Liver (tissue), 8 donors: ENCODE measurements at regions not wholly inside any gene's neighbourhood (a gene's known extent, or its start where the extent isn't known, plus 50 kb on each side); places are given as distances from the start of the nearest gene placed in this dataset.

ENCODE experiments used
- DNase-seq: peaks from one replicate; pipeline ENCODE4 v3.0.0-alpha.2; 2017; ENCODE audit warnings: low spot score
- H3K27ac ChIP-seq, 2 donors: one replicate each; pipeline ENCODE4 v1.7.0; 2013; ENCODE audit warnings: inconsistent platforms in 2 of 2, low read length in 2 of 2, control low read depth in 1 of 2, low read depth in 1 of 2, mild to moderate bottlenecking in 1 of 2
- H3K27me3 ChIP-seq, 4 donors: one replicate each; pipeline versions ENCODE4 v1.6.1 to v1.7.0; 2013; ENCODE audit warnings: low read length in 3 of 4, inconsistent platforms in 1 of 4, mild to moderate bottlenecking in 1 of 4, moderate library complexity in 1 of 4; ENCODE audit not compliant: control insufficient read depth in 4 of 4, insufficient read depth in 4 of 4
- H3K36me3 ChIP-seq, 4 donors: one replicate each; pipeline versions ENCODE4 v1.6.1 to v1.7.0; 2013; ENCODE audit warnings: low read length in 3 of 4, mild to moderate bottlenecking in 3 of 4, low read depth in 1 of 4, moderate library complexity in 1 of 4; ENCODE audit not compliant: control insufficient read depth in 4 of 4, insufficient read depth in 3 of 4
- H3K4me1 ChIP-seq, 4 donors: one replicate each; pipeline versions ENCODE4 v1.6.1 to v1.7.0; 2013; ENCODE audit warnings: low read length in 3 of 4, mild to moderate bottlenecking in 3 of 4, moderate library complexity in 1 of 4; ENCODE audit not compliant: control insufficient read depth in 4 of 4, insufficient read depth in 4 of 4
- H3K4me3 ChIP-seq, 3 donors: one replicate each; pipeline versions ENCODE4 v1.6.1 to v1.7.0; 2013; ENCODE audit warnings: low read length in 3 of 3, control low read depth in 1 of 3, low read depth in 1 of 3, mild to moderate bottlenecking in 1 of 3
- H3K9ac ChIP-seq, 2 donors: one replicate each; pipeline ENCODE4 v1.7.0; 2013; ENCODE audit warnings: low read length in 2 of 2, mild to moderate bottlenecking in 2 of 2, moderate library complexity in 2 of 2, control low read depth in 1 of 2, low read depth in 1 of 2
- H3K9me3 ChIP-seq, 4 donors: one replicate each; pipeline versions ENCODE4 v1.6.1 to v1.7.0; 2013; ENCODE audit warnings: low read length in 3 of 4; ENCODE audit not compliant: control insufficient read depth in 4 of 4
- ATF3 ChIP-seq: IDR thresholded peaks from 2 replicates; pipeline ENCODE4 v1.6.1; 2016; ENCODE audit warnings: antibody characterized with exemption
- EGR1 ChIP-seq, 2 donors: IDR thresholded peaks; 2 replicates each; pipeline ENCODE4 v1.6.1; 2016 to 2018; ENCODE audit warnings: antibody characterized with exemption in 2 of 2, low read depth in 2 of 2
- FOXA1 ChIP-seq: IDR thresholded peaks from 2 replicates; pipeline ENCODE4 v1.6.1; 2016; ENCODE audit warnings: antibody characterized with exemption
- FOXA2 ChIP-seq: IDR thresholded peaks from 2 replicates; pipeline ENCODE4 v1.6.1; 2016; ENCODE audit warnings: antibody characterized with exemption
- GABPA ChIP-seq, 2 donors: IDR thresholded peaks in 1 of 2; conservative IDR thresholded peaks in 1 of 2; 2 replicates each; pipeline ENCODE4 v1.6.1; 2016; ENCODE audit warnings: antibody characterized with exemption in 2 of 2, mild to moderate bottlenecking in 1 of 2, moderate library complexity in 1 of 2
- HNF4A ChIP-seq, 2 donors: conservative IDR thresholded peaks; 2 replicates each; pipeline ENCODE4 v1.6.1; 2016; ENCODE audit warnings: antibody characterized with exemption in 2 of 2, mild to moderate bottlenecking in 2 of 2
- HNF4G ChIP-seq: IDR thresholded peaks from 2 replicates; pipeline ENCODE4 v1.6.1; 2016; ENCODE audit warnings: antibody characterized with exemption
- JUND ChIP-seq, 2 donors: IDR thresholded peaks; 2 replicates each; pipeline ENCODE4 v1.6.1; 2016; ENCODE audit warnings: antibody characterized with exemption in 2 of 2
- NR2F2 ChIP-seq: IDR thresholded peaks from 2 replicates; pipeline ENCODE4 v1.6.1; 2016; ENCODE audit warnings: antibody characterized with exemption
- REST ChIP-seq: IDR thresholded peaks from 2 replicates; pipeline ENCODE4 v1.6.1; 2016; ENCODE audit warnings: antibody characterized with exemption, mild to moderate bottlenecking
- SP1 ChIP-seq: IDR thresholded peaks from 2 replicates; pipeline ENCODE4 v1.6.1; 2018; ENCODE audit warnings: antibody characterized with exemption, mild to moderate bottlenecking
- TAF1 ChIP-seq: conservative IDR thresholded peaks from 2 replicates; pipeline ENCODE4 v1.6.1; 2016; ENCODE audit warnings: antibody characterized with exemption, mild to moderate bottlenecking
- WGBS: extraction: QIAGEN DNeasy Blood & Tissue Kit; methylation state at CpG from one replicate; pipeline ENCODE4 v1.1.7; 2013; 5-methylcytosine and 5-hydroxymethylcytosine counted together
- TF ChIP-seq, protein P1 (sequence below): IDR thresholded peaks from 2 replicates; pipeline ENCODE4 v1.6.1; 2016; ENCODE audit warnings: antibody characterized with exemption
- TF ChIP-seq, protein P2 (sequence below): IDR thresholded peaks from 2 replicates; pipeline ENCODE4 v1.6.1; 2016; ENCODE audit warnings: antibody characterized with exemption
- TF ChIP-seq, protein P3 (sequence below): fragments of 150-350 bp; IDR thresholded peaks from 2 replicates; pipeline ENCODE4 v1.5.1; 2017; ENCODE audit warnings: improper control_type of control experiment, low read depth, low read length; ENCODE audit not compliant: missing input control
- donor health status: healthy.
- donor health status: healthy.
- donor health status: healthy.
- donor health status: healthy.
- donor health status: healthy.

- Histone ChIP-seq H3K9me3 (no peaks in the 10 kb centered on the region), H3K4me3 (no peak overlapping the region), H3K4me1 (no peaks in the 10 kb centered on the region), H3K27ac (no peak overlapping the region), H3K27me3 (no peaks in the 10 kb centered on the region), H3K9ac (no peak overlapping the region), H3K36me3 (no peaks in the 10 kb centered on the region)
- no peak for TF ChIP-seq NR2F2
- TF ChIP-seq FOXA2 = no peak
- TF ChIP-seq ATF3 = no peak
- no peak for TF ChIP-seq JUND (IDR thresholded peaks at IDR 0.05)
- TF ChIP-seq HNF4A (conservative IDR thresholded peaks at IDR 0.05) = no peak
- TF ChIP-seq FOXA1 = no peak
- TF ChIP-seq EGR1 (IDR thresholded peaks at IDR 0.05; ENCODE audit: low read depth in 2 of 2) = no peak
- no peak for TF ChIP-seq TAF1
- TF ChIP-seq, protein P1, sequence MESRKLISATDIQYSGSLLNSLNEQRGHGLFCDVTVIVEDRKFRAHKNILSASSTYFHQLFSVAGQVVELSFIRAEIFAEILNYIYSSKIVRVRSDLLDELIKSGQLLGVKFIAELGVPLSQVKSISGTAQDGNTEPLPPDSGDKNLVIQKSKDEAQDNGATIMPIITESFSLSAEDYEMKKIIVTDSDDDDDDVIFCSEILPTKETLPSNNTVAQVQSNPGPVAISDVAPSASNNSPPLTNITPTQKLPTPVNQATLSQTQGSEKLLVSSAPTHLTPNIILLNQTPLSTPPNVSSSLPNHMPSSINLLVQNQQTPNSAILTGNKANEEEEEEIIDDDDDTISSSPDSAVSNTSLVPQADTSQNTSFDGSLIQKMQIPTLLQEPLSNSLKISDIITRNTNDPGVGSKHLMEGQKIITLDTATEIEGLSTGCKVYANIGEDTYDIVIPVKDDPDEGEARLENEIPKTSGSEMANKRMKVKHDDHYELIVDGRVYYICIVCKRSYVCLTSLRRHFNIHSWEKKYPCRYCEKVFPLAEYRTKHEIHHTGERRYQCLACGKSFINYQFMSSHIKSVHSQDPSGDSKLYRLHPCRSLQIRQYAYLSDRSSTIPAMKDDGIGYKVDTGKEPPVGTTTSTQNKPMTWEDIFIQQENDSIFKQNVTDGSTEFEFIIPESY = no peak
- no peak for TF ChIP-seq SP1
- TF ChIP-seq, protein P2, sequence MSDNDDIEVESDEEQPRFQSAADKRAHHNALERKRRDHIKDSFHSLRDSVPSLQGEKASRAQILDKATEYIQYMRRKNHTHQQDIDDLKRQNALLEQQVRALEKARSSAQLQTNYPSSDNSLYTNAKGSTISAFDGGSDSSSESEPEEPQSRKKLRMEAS = no peak
- TF ChIP-seq REST = no peak
- TF ChIP-seq HNF4G = no peak
- no peak for TF ChIP-seq GABPA (IDR thresholded peaks at IDR 0.05 in 1 of 2, conservative IDR thresholded peaks at IDR 0.05 in 1 of 2)
- TF ChIP-seq, protein P3, sequence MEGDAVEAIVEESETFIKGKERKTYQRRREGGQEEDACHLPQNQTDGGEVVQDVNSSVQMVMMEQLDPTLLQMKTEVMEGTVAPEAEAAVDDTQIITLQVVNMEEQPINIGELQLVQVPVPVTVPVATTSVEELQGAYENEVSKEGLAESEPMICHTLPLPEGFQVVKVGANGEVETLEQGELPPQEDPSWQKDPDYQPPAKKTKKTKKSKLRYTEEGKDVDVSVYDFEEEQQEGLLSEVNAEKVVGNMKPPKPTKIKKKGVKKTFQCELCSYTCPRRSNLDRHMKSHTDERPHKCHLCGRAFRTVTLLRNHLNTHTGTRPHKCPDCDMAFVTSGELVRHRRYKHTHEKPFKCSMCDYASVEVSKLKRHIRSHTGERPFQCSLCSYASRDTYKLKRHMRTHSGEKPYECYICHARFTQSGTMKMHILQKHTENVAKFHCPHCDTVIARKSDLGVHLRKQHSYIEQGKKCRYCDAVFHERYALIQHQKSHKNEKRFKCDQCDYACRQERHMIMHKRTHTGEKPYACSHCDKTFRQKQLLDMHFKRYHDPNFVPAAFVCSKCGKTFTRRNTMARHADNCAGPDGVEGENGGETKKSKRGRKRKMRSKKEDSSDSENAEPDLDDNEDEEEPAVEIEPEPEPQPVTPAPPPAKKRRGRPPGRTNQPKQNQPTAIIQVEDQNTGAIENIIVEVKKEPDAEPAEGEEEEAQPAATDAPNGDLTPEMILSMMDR = no peak
- no peak for DNase-seq
- 91% methylated on average over 26 of the region's 26 CpGs for WGBS
Observed at GRCh38 chr22:48693377-48694135, 1134.1 kb downstream of the BRD1 start.
